ENCODE measurements at regions not wholly inside any gene's neighbourhood (a gene's known extent, or its start where the extent isn't known, plus 50 kb on each side); places are given as distances from the start of the nearest gene placed in this dataset.

- TF ChIP-seq MAX (IDR thresholded peaks at IDR 0.05; ENCODE audit: low read depth, low read length) (no peak), EGR1 (IDR thresholded peaks at IDR 0.05; ENCODE audit: borderline replicate concordance in 1 of 2, low read depth in 2 of 2, low read length in 2 of 2) (no peak), IRF4 (IDR thresholded peaks at IDR 0.05; ENCODE audit: low read depth, low read length) (0 out of 2 replicates have a peak, but pooled peaks have one; percentile 26), RUNX3 (IDR thresholded peaks at IDR 0.05; ENCODE audit: low read length) (peak; percentile 92), IKZF1 (conservative IDR thresholded peaks at IDR 0.05) (peak; percentile 41), NR2C1 (IDR thresholded peaks at IDR 0.05) (no peak), CEBPB (IDR thresholded peaks at IDR 0.05; ENCODE audit: borderline replicate concordance in 1 of 2, low read depth in 2 of 2, low read length in 2 of 2) (0 out of 4 replicates have a peak, but pooled peaks of 1 of the 2 experiments have one; percentile 38), IKZF2 (IDR thresholded peaks at IDR 0.05) (no peak), MTA2 (IDR thresholded peaks at IDR 0.05; ENCODE audit: low read depth) (peak; percentile 33; the same call in 1 of the 2 replicates), PRDM15 (CRISPR knock-in tag; IDR thresholded peaks at IDR 0.05) (no peak), ZZZ3 (IDR thresholded peaks at IDR 0.05; ENCODE audit: control insufficient read depth, insufficient read length, low read depth) (no peak), CHD1 (IDR thresholded peaks at IDR 0.05; ENCODE audit: low read depth, low read length) (no peak), HCFC1 (IDR thresholded peaks at IDR 0.05; ENCODE audit: low read length) (no peak), NR2F1 (conservative IDR thresholded peaks at IDR 0.05) (peak; percentile 62), PAX5 (IDR thresholded peaks at IDR 0.05; ENCODE audit: borderline replicate concordance, low read depth, low read length) (no peak), ATF7 (IDR thresholded peaks at IDR 0.05; ENCODE audit: low read depth) (no peak), RAD51 (IDR thresholded peaks at IDR 0.05) (no peak), BCLAF1 (IDR thresholded peaks at IDR 0.05) (no peak), ZNF217 (IDR thresholded peaks at IDR 0.05) (no peak), JUND (IDR thresholded peaks at IDR 0.05; ENCODE audit: low read depth, low read length) (no peak), TCF3 (IDR thresholded peaks at IDR 0.05; ENCODE audit: borderline replicate concordance, insufficient read depth, low read depth, low read length) (no peak), NKRF (conservative IDR thresholded peaks at IDR 0.05) (no peak), YY1 (IDR thresholded peaks at IDR 0.05; ENCODE audit: low read depth, low read length) (no peak)
These were observed 226.2 kb upstream of the TP63 start (continued) for GRCh38 chr3:189404797-189405484.

Measured in GM12878 (cell line).